H9 (cell line): ENCODE measurements at regions not wholly inside any gene's neighbourhood (a gene's known extent, or its start where the extent isn't known, plus 50 kb on each side); places are given as distances from the start of the nearest gene placed in this dataset.
"Not testable (repeated sequence)": the region's sequence is repeated elsewhere in the genome, so short reads cannot be mapped to it uniquely, and the experiment has no call there.

Experiments used
- DNase-seq: peaks from one replicate; pipeline ENCODE4 v3.0.0-alpha.2; 2017
- H2AFZ ChIP-seq: one replicate; pipeline ENCODE4 v1.6.1; 2013; ENCODE audit warnings: mild to moderate bottlenecking, low read length, control low read depth, moderate library complexity
- H2AK5ac ChIP-seq: 2 replicates; pipeline ENCODE4 v1.6.1; 2013; ENCODE audit warnings: low read length, control low read depth, mixed read lengths; ENCODE audit not compliant: insufficient read length
- H2BK120ac ChIP-seq: one replicate; pipeline ENCODE4 v1.6.1; 2013; ENCODE audit warnings: low read depth, mild to moderate bottlenecking, low read length, control low read depth, inconsistent platforms; ENCODE audit not compliant: poor library complexity, severe bottlenecking
- H2BK12ac ChIP-seq: 2 replicates; pipeline ENCODE4 v1.6.1; 2013; ENCODE audit warnings: low read length, control low read depth, mixed read lengths, low read depth; ENCODE audit not compliant: insufficient read length
- H2BK15ac ChIP-seq: 2 replicates; pipeline ENCODE4 v1.6.1; 2013; ENCODE audit warnings: low read depth, low read length, control low read depth
- H2BK20ac ChIP-seq: one replicate; pipeline ENCODE4 v1.6.1; 2013; ENCODE audit warnings: low read depth, mild to moderate bottlenecking, low read length, control low read depth, inconsistent platforms; ENCODE audit not compliant: poor library complexity, severe bottlenecking
- H2BK5ac ChIP-seq: 2 replicates; pipeline ENCODE4 v1.6.1; 2013; ENCODE audit warnings: low read length, control low read depth, mixed read lengths; ENCODE audit not compliant: insufficient read length
- H3K14ac ChIP-seq: 2 replicates; pipeline ENCODE4 v1.6.1; 2013; ENCODE audit warnings: low read length, control low read depth; ENCODE audit not compliant: insufficient read depth
- H3K18ac ChIP-seq: 2 replicates; pipeline ENCODE4 v1.6.1; 2013; ENCODE audit warnings: low read depth, mild to moderate bottlenecking, mixed read lengths, low read length, control low read depth; ENCODE audit not compliant: insufficient read length
- H3K23ac ChIP-seq: 2 replicates; pipeline ENCODE4 v1.6.1; 2013; ENCODE audit warnings: low read length, control low read depth, mixed read lengths, low read depth; ENCODE audit not compliant: insufficient read length
- H3K23me2 ChIP-seq: 2 replicates; pipeline ENCODE4 v1.6.1; 2013; ENCODE audit warnings: low read depth, mild to moderate bottlenecking, mixed read lengths, low read length, control low read depth; ENCODE audit not compliant: insufficient read length, poor library complexity, severe bottlenecking
- H3K27ac ChIP-seq: 2 replicates; pipeline ENCODE4 v1.5.1; 2013; ENCODE audit warnings: low read length, control low read depth, mixed read lengths, low read depth; ENCODE audit not compliant: insufficient read length
- H3K27me3 ChIP-seq: 2 replicates; pipeline ENCODE4 v1.6.1; 2013; ENCODE audit warnings: low read length, control low read depth, inconsistent platforms; ENCODE audit not compliant: insufficient read depth
- H3K4ac ChIP-seq: 2 replicates; pipeline ENCODE4 v1.6.1; 2013; ENCODE audit warnings: low read depth, mild to moderate bottlenecking, control low read depth, inconsistent platforms, low read length, moderate library complexity
- H3K4me1 ChIP-seq: 2 replicates; pipeline ENCODE4 v1.6.1; 2013; ENCODE audit warnings: low read length, control low read depth, inconsistent platforms; ENCODE audit not compliant: insufficient read depth
- H3K4me2 ChIP-seq: 2 replicates; pipeline ENCODE4 v1.6.1; 2013; ENCODE audit warnings: low read length, control low read depth, mixed read lengths; ENCODE audit not compliant: insufficient read length, insufficient read depth
- H3K56ac ChIP-seq: 2 replicates; pipeline ENCODE4 v1.6.1; 2013; ENCODE audit warnings: low read depth, mild to moderate bottlenecking, mixed read lengths, low read length, control low read depth; ENCODE audit not compliant: insufficient read length
- H3K79me1 ChIP-seq: 2 replicates; pipeline ENCODE4 v1.6.1; 2013; ENCODE audit warnings: low read depth, mild to moderate bottlenecking, moderate library complexity, low read length, control low read depth, inconsistent platforms; ENCODE audit not compliant: insufficient read depth, poor library complexity, severe bottlenecking
- H3K79me2 ChIP-seq: 2 replicates; pipeline ENCODE4 v1.6.1; 2013; ENCODE audit warnings: low read length, control low read depth, inconsistent platforms; ENCODE audit not compliant: insufficient read depth
- H3K9ac ChIP-seq: 2 replicates; pipeline ENCODE4 v1.6.1; 2013; ENCODE audit warnings: low read length, control low read depth, mixed read lengths; ENCODE audit not compliant: insufficient read length; ENCODE audit errors: extremely low read depth
- H3K9me3 ChIP-seq: one replicate; pipeline ENCODE4 v1.6.1; 2013; ENCODE audit warnings: low read depth, low read length, inconsistent platforms; ENCODE audit not compliant: control insufficient read depth
- H3T11ph ChIP-seq: one replicate; pipeline ENCODE4 v1.6.1; 2013; ENCODE audit warnings: mild to moderate bottlenecking, low read length, control low read depth, inconsistent platforms
- H4K20me1 ChIP-seq: one replicate; pipeline ENCODE4 v1.6.1; 2013; ENCODE audit not compliant: control insufficient read depth, insufficient read length, insufficient read depth
- H4K5ac ChIP-seq: 2 replicates; pipeline ENCODE4 v1.6.1; 2013; ENCODE audit warnings: low read depth, mild to moderate bottlenecking, mixed read lengths, low read length, control low read depth; ENCODE audit not compliant: insufficient read length
- H4K8ac ChIP-seq: replicated peaks from 2 replicates; pipeline ENCODE4 v1.6.1; 2013; ENCODE audit warnings: low read length, control low read depth, mixed read lengths, low read depth; ENCODE audit not compliant: insufficient read length
- H4K91ac ChIP-seq: 2 replicates; pipeline ENCODE4 v1.6.1; 2013; ENCODE audit warnings: low read depth, mild to moderate bottlenecking, moderate library complexity, mixed read lengths, low read length, control low read depth; ENCODE audit not compliant: insufficient read length
- H3K27ac Mint-ChIP-seq, 3 experiments: 2 replicates in 2 of 3; 3 replicates in 1 of 3; pipeline ENCODE4 v1.8.0; 2020 to 2021; ENCODE audit warnings: mixed read lengths in 3 of 3, mild to moderate bottlenecking in 1 of 3, moderate library complexity in 1 of 3
- H3K27me3 Mint-ChIP-seq: 2 replicates; pipeline ENCODE4 v1.8.0; 2021; ENCODE audit warnings: low read depth, mild to moderate bottlenecking, moderate library complexity, mixed read lengths
- H3K36me3 Mint-ChIP-seq, 3 experiments: 2 replicates in 2 of 3; 3 replicates in 1 of 3; pipeline ENCODE4 v1.8.0; 2020 to 2021; ENCODE audit warnings: low read depth in 3 of 3, mixed read lengths in 3 of 3; ENCODE audit not compliant: insufficient read depth in 1 of 3
- H3K4me1 Mint-ChIP-seq, 2 experiments: 2 replicates each; pipeline ENCODE4 v1.8.0; 2020; ENCODE audit warnings: mixed read lengths in 2 of 2
- H3K4me3 Mint-ChIP-seq, 2 experiments: 2 replicates in 1 of 2; 3 replicates in 1 of 2; pipeline ENCODE4 v1.8.0; 2020 to 2021; ENCODE audit warnings: mild to moderate bottlenecking in 2 of 2, mixed read lengths in 2 of 2, moderate library complexity in 1 of 2
- H3K9me3 Mint-ChIP-seq, 2 experiments: 2 replicates in 1 of 2; 3 replicates in 1 of 2; pipeline ENCODE4 v1.8.0; 2020; ENCODE audit warnings: mild to moderate bottlenecking in 2 of 2, mixed read lengths in 2 of 2, moderate library complexity in 1 of 2
- CTCF ChIP-seq: fragments of 200-600 bp; sonication (generic); conservative IDR thresholded peaks from 3 replicates; pipeline ENCODE4 v1.8.0; 2021; ENCODE audit warnings: antibody characterized with exemption, mild to moderate bottlenecking
- WGBS: extraction: QIAGEN DNeasy Blood & Tissue Kit; methylation state at CpG from one replicate; pipeline ENCODE4 v1.1.7; 2013; ENCODE audit warnings: missing lambda C conversion rate, low lambda C conversion rate, mixed read lengths; ENCODE audit not compliant: insufficient read length; ENCODE audit errors: extremely low coverage; 5-methylcytosine and 5-hydroxymethylcytosine counted together

- Histone ChIP-seq H3K27ac (no peak overlapping the region), H3K56ac (no peak overlapping the region), H3K4me1 (no peaks in the 10 kb centered on the region), H2AFZ (peak overlapping the region; percentile 15), H4K91ac (no peak overlapping the region), H3K9ac (no peak overlapping the region), H2BK20ac (no peak overlapping the region), H3K79me2 (no peaks in the 10 kb centered on the region), H2BK5ac (no peak overlapping the region), H3K14ac (no peak overlapping the region), H2AK5ac (no peak overlapping the region), H3T11ph (no peak overlapping the region), H4K20me1 (no peaks in the 10 kb centered on the region), H2BK15ac (no peak overlapping the region), H2BK120ac (no peak overlapping the region), H4K8ac (no peak overlapping the region), H3K79me1 (no peaks in the 10 kb centered on the region), H3K9me3 (no peaks in the 10 kb centered on the region), H3K4ac (no peak overlapping the region), H3K23ac (no peak overlapping the region), H4K5ac (no peak overlapping the region), H2BK12ac (no peak overlapping the region), H3K4me2 (no peak overlapping the region), H3K23me2 (no peaks in the 10 kb centered on the region), H3K18ac (no peak overlapping the region), H3K27me3 (no peaks in the 10 kb centered on the region)
- Mint-ChIP-seq H3K4me3 (no peak overlapping the region), H3K9me3 (peaks cover 14 to 17% of the 10 kb centered on the region in 2 experiments), H3K4me1 (peaks cover 0 to 2% of the 10 kb centered on the region in 2 experiments; a peak in 1 of 4 replicates), H3K27ac (peak overlapping the region in 1 of 3 experiments; percentile 65; a peak in 2 of 7 replicates), H3K27me3 (0 out of 2 replicates have a peak, but pooled peaks cover 1% of the 10 kb centered on the region), H3K36me3 (peaks cover 3 to 14% (median 6%) of the 10 kb centered on the region in 3 experiments)
- WGBS, result no CpG with 5 or more reads among the region's 3 CpGs
- DNase-seq, result no peak
- no peak for TF ChIP-seq CTCF
These were observed 84.5 kb downstream of the ANKEF1 start for GRCh38 chr20:10119336-10119735.

GRCh38 chr20:10124883-10125282 is 90.1 kb downstream of the ANKEF1 start:
- not testable (repeated sequence) for H2BK20ac ChIP-seq, H3K79me2 ChIP-seq, H3K27me3 Mint-ChIP-seq, H3K4me1 ChIP-seq, H2AK5ac ChIP-seq, H3K14ac ChIP-seq, H3K56ac ChIP-seq, H3K9ac ChIP-seq, H3K79me1 ChIP-seq, H3K4me1 Mint-ChIP-seq, H4K5ac ChIP-seq, DNase-seq, H3K18ac ChIP-seq, H3K27ac ChIP-seq, H2BK12ac ChIP-seq, H3K9me3 ChIP-seq, H3K23ac ChIP-seq, H4K8ac ChIP-seq, H2BK120ac ChIP-seq, H3T11ph ChIP-seq, H3K4me2 ChIP-seq, H3K27ac Mint-ChIP-seq, H4K91ac ChIP-seq, H2BK15ac ChIP-seq, H3K4me3 Mint-ChIP-seq, H3K4ac ChIP-seq, H2AFZ ChIP-seq, H3K23me2 ChIP-seq, H2BK5ac ChIP-seq, H4K20me1 ChIP-seq, H3K27me3 ChIP-seq
- Mint-ChIP-seq H3K9me3 (peaks cover 31 to 33% of the 10 kb centered on the region in 2 experiments), H3K36me3 (peaks cover 13 to 26% (median 15%) of the 10 kb centered on the region in 3 experiments)
- no CpG with 5 or more reads among the region's 3 CpGs for WGBS
